Stimulated activated CD8-positive, alpha-beta memory T cell treated with anti-CD3 and anti-CD28 coated beads, Interleukin-4, amount 100 ng/mL, for 24 hours (primary cell): ENCODE measurements at regions not wholly inside any gene's neighbourhood (a gene's known extent, or its start where the extent isn't known, plus 50 kb on each side); places are given as distances from the start of the nearest gene placed in this dataset.
"Not testable (repeated sequence)": the region's sequence is repeated elsewhere in the genome, so short reads cannot be mapped to it uniquely, and the experiment has no call there.

Experiments used
- DNase-seq: peaks from one replicate; pipeline ENCODE4 v3.0.0-alpha.2; 2020; ENCODE audit warnings: low read depth

DNA sequence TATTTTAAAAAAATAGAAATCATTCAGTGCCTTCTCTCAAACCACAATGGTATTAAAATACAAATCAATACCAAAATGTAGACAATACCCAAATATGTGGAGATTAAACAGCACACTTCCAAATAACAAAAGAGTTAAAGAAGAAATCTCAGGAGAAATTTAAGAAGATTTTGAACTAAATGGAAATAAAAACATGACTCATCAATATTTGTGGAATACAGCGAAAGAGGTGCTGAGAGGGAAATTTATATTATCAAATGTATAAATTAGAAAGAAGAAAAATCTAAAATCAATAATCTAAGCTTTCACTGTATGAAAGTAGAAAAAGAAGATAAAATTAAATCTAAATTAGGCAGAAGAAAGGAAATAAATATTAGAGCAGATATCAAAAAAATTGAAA, 233.1 kb downstream of the RPIA start:
- no peak for DNase-seq

- DNase-seq: no peak
Observed at GRCh38 chr2:88925770-88926462, 234.4 kb downstream of the RPIA start.

- no peak for DNase-seq
Observed at GRCh38 chr2:88927128-88927527, 235.7 kb downstream of the RPIA start.

DNA sequence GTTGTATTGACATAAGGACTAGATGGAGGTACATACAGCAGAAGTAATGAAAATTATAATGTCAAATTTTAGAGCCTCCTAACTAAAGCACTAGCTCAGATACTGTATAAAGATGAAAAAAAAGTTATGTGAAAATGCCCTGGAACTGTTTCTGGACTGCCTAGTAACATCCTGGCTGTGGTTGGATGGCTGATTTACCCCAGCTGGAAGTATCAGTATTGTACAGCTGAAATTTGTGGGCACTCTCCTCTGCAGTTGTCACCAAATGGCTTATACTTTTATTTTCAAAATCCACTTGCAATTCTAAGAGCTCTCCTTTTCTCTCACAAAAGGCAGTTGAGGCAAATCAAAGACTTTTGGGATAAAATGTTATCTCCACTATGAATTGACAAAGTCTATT, 239.2 kb downstream of the RPIA start:
- DNase-seq: no peak

GRCh38 chr2:88932686-88933085, 241.2 kb downstream of the RPIA start:
- no peak for DNase-seq

- no peak for DNase-seq
Observed at GRCh38 chr2:88933091-88933490, 241.6 kb downstream of the RPIA start.

DNA sequence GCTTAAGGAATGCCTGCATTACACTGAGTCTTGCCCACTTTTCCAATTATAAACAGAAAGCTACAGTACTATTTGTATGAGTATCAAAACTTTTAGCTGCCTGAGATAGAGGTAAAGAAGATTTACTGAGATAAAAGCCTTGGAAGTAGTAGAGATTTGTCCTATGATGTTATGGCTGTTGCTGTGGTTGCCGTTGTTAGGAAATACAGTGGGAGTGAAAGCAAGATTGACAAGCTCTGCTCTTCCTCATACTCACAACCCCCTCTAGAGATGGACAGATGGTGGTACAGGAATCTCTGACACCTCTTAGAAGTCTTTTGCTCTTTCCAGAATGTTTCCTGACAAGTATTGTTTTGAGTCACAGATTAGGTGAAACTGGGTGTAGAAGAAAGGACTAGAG, 242.5 kb downstream of the RPIA start:
- no peak for DNase-seq

DNA sequence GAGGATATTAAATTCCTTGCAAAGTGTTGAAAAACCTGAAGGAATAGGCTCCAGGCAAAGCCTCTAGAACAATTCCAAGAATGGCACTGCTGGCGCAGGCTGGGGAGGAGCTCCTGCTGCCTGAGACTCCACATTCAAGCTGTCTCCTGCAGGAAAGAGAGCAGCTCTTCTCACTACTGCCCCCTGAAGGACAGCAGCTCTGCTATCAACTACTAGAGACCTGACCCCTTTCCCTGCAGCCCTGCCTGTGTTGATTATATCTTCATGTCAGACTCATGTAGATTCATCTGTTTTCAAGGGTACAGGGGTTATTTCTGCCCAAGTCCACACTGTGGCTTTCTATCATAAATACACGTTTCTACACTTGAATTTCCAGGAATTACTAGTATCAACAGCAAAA, 249.7 kb downstream of the RPIA start:
- DNase-seq: not testable (repeated sequence)

GRCh38 chr2:88942798-88943197, 251.3 kb downstream of the RPIA start:
- DNase-seq: no peak

DNA sequence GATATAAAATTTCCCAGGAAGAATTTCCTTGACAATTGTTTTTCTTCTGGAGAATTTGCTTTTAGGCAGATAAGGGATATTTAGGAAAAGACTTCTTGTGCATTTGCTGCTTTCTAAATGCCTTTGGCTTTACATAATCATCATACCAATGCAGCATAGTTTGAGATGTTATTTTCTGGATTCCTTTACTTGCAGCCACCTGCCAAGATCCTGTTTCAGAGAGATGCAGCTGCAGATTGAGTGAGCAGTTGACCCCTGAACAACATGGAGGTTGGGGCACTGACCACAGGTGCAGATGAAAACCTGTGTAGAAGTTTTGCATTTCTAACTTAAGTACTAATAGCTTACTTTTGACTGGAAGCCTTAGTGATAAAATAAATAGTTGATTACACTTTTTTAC, 257.9 kb downstream of the RPIA start:
- DNase-seq: no peak

- no peak for DNase-seq
Observed at GRCh38 chr2:88950010-88950409, 258.5 kb downstream of the RPIA start.

- DNase-seq: no peak
Observed at GRCh38 chr2:88955607-88956006, 264.1 kb downstream of the RPIA start.

DNA sequence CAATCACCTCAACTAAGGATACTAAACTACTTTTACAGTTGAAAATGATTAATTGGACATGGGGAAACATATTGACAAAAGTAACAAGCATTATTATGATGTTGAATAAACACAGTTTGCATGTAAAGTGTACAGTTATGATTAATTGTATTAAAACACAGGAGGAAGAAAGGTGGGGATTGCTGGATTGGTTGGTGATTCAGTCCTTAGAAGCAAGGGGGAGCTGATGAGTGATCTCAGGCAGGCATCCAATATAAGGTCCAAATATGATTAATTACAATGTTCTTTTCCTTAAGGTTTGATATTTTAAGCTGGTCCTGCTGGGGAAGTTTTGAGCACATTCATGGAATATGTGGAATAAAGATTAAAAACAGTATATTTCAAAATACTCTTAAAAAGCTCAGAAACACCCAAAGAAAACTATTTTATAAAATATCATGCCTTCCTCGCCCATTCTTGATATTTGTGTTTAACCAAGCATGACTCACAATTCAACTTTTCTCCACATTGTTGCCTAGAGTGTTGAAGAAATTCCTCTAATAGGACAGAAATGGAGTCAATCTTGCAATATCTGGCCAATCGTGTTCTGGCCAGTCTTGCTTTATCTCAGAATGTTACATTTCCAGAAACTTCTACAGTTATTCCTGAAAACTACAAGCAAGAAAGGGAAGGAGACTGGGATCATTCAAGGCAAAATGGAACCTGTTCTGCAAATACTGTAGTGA, 268.2 kb downstream of the RPIA start:
- DNase-seq: no peak

- DNase-seq: not testable (repeated sequence)
Observed at GRCh38 chr2:88961323-88961722, 269.9 kb downstream of the RPIA start.

- no peak for DNase-seq
Observed at GRCh38 chr2:88967844-88968243, 276.4 kb downstream of the RPIA start.

- not testable (repeated sequence) for DNase-seq
Observed at GRCh38 chr2:88978011-88978410, 286.5 kb downstream of the RPIA start.

DNA sequence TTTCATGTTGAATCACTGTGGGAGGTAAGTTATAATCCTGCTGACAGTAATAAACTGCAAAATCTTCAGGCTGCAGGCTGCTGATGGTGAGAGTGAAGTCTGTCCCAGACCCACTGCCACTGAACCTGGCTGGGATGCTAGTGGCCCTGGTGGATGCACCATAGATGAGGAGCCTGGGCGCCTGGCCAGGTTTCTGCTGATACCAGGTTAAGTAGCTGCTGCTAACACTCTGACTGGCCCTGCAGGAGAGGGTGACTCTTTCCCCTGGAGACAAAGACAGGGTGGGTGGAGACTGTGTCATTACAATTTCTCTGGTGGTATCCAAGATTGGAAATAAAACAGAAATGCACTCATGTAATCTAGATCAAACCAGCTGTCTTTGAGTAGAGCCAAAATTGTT, 287.0 kb downstream of the RPIA start:
- not testable (repeated sequence) for DNase-seq

DNA sequence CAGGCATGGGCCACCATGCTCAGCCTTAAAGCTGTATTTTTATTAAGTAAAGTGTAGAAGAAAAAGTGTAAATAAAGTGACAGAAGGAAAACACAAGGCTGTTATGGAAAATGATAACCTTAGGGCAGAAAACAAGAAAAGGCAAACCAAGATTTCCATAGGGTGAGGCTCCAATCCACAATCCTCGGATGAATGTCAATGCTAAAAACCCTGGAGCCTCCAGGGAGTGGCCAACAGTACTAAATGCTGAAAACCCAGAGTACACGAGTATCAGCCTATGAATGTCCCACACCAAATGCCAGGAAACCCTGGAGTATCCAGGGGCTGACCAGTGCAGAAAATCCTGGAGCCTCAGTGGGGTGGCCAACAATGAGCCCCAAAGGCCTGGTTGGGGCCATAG, 292.6 kb downstream of the RPIA start:
- DNase-seq: not testable (repeated sequence)

DNA sequence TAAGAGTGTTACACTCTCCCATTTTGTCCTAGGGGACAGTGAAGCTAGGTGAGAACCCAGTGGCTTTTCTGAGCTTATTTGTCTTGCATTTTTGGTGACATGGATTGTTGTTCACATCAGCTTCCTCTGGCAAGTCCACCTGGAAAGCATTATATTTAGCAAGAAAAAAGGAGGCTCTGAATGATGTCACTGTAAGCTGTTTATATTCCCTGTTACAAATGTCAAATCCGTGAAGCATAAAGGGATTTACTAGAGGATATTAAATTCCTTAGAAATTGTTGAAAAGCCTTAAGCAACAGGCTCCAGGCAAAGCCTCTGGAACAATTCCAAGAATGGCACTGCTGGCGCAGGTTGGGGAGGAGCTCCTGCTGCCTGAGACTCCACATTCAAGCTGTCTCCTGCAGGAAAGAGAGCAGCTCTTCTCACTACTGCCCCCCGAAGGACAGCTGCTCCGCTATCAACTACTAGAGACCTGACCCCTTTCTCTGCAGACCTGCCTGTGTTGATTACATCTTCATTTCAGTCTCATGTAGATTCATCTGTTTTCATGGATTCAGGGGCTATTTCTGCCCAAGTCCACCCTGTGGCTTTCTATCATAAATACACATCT, 295.4 kb downstream of the RPIA start:
- DNase-seq: not testable (repeated sequence)

DNA sequence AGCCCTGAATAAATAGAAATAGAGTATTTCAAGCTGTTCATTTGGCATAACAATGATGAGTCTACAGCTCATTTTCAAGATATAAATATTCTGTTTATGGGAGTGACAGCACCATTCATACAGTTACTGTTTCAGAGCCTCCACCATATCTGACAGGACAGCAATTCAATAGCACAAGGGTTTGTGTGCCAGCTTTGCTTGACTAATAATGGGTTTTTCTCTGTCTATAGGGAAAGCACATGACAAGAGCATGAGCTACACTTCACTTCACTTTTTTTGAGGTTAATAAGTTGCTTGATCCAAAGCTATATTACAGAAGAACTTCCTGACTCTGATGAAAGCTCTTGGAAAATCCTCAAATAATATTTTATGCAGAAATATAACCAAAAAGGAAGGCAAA, 297.1 kb downstream of the RPIA start:
- not testable (repeated sequence) for DNase-seq

- not testable (repeated sequence) for DNase-seq
Observed at GRCh38 chr2:88992819-88993218, 301.3 kb downstream of the RPIA start.

DNA sequence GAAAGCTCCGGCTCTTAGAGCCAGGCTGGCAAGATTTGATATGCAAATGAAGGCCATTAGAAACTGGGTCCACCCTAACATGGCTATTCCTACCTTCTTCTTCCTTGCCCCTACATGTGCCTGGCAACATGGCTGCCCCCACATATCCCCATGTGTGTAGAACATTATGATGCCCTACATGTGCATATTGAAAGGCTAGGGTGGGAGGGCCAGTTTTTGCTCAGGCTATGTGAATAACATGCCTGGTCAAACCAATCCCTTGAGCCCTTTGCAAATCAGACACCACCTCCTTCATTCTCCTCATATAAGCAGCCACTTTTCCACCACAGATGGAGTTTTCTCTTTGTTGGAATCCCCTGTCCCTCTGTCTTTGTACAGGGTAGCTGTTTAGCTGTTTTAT, 303.4 kb downstream of the RPIA start:
- DNase-seq: not testable (repeated sequence)

DNA sequence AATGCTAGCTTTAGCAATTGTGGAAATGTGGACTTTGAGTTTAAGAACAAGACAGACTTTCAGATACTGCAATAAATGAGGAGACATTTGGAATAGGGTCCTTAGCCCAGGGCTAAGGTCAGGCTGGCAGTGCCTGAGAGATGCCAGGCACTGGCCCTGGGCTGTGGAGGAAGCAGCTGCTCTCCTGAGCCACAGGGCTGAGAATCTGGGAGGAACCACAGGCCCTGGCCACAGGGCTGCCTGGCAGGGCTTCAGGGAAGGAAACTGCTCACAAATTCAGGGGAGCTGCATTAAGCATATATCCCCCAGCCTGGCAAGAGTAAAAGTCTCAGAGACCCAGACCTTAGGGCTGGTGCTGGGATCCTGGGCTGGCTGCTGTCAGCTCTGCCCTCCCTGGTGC, 305.1 kb downstream of the RPIA start:
- DNase-seq: not testable (repeated sequence)
